ENCODE measurements at regions not wholly inside any gene's neighbourhood (a gene's known extent, or its start where the extent isn't known, plus 50 kb on each side); places are given as distances from the start of the nearest gene placed in this dataset.

GRCh38 chr20:6693178-6693807 is 74.2 kb upstream of the BMP2 start:
- no peak for TF ChIP-seq CTCF (IDR thresholded peaks at IDR 0.05; ENCODE audit: low read depth, low read length)
- H3K4me3 ChIP-seq (ENCODE audit: low read depth, low read length), result no peak overlapping the region

- no peak for TF ChIP-seq CTCF (IDR thresholded peaks at IDR 0.05; ENCODE audit: low read depth, low read length)
- no peak overlapping the region for H3K4me3 ChIP-seq (ENCODE audit: low read depth, low read length)
These were observed 74.8 kb upstream of the BMP2 start for GRCh38 chr20:6692566-6693173.

GRCh38 chr20:6691516-6691915 is 76.0 kb upstream of the BMP2 start:
- no peak for TF ChIP-seq CTCF (IDR thresholded peaks at IDR 0.05; ENCODE audit: low read depth, low read length)
- H3K4me3 ChIP-seq (ENCODE audit: low read depth, low read length), result no peak overlapping the region

GRCh38 chr20:6689339-6689973 is 78.0 kb upstream of the BMP2 start:
- TF ChIP-seq CTCF (IDR thresholded peaks at IDR 0.05; ENCODE audit: low read depth, low read length), result no peak
- H3K4me3 ChIP-seq (ENCODE audit: low read depth, low read length), result no peak overlapping the region

GRCh38 chr20:6686171-6686570 is 81.3 kb upstream of the BMP2 start:
- no peak for TF ChIP-seq CTCF (IDR thresholded peaks at IDR 0.05; ENCODE audit: low read depth, low read length)
- H3K4me3 ChIP-seq (ENCODE audit: low read depth, low read length), result no peak overlapping the region

- TF ChIP-seq CTCF (IDR thresholded peaks at IDR 0.05; ENCODE audit: low read depth, low read length), result no peak
- H3K4me3 ChIP-seq (ENCODE audit: low read depth, low read length), result no peak overlapping the region
These were observed 81.9 kb upstream of the BMP2 start for GRCh38 chr20:6685626-6686025.

- H3K4me3 ChIP-seq (ENCODE audit: low read depth, low read length), result no peak overlapping the region
- TF ChIP-seq CTCF (IDR thresholded peaks at IDR 0.05; ENCODE audit: low read depth, low read length), result no peak
These were observed 82.3 kb upstream of the BMP2 start for GRCh38 chr20:6685181-6685582.

Measured in WI38 (cell line).